ENCODE measurements at regions not wholly inside any gene's neighbourhood (a gene's known extent, or its start where the extent isn't known, plus 50 kb on each side); places are given as distances from the start of the nearest gene placed in this dataset.

DNA sequence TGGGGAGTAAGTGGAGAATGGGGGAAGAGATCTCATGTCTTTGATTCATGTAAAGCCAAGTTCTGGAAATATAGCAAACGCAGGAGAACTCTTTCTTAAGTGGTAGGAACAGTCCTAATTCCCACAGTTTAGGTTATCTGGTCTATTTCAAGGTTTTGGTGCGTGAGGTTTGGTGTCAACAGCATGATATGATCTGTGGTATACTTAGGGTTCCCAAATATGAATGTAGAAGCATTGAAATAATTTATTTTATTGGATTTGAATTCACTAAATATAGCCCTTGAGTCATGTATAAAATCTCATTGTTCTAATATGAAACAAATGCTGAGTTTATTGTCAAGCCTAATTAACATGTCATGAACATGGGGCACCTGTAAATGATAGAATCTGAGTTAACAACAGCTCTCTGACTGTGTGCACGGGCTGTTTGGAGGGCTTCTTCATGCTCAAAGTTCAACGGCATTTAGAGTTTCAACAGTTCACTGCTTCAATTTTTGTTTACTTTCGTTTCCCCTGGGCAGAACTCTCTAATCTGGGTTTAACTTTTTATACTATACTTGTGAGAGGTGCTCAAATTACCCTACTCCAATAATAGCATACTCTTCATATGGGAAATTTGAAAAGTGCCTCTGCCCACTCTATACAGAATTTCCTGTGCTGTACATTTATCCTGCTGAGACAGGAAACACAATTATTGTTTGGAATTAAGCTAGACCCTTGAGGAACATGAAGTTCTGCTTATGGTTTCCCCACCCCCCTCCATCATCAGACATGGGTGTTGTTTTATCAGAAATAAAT is 236.3 kb upstream of the ZNF217 start:
- Histone ChIP-seq H3K36me3 (ENCODE audit: insufficient read depth, low read length) (no peaks in the 10 kb centered on the region), H3K9ac (ENCODE audit: low read depth, low read length) (peak overlapping the region; percentile 43; the same call in 1 of the 2 replicates), H3K9me3 (ENCODE audit: control insufficient read depth, insufficient read depth, low read length) (no peaks in the 10 kb centered on the region), H3K4me1 (ENCODE audit: insufficient read depth, low read length) (peaks cover 26% of the 10 kb centered on the region)

DNA sequence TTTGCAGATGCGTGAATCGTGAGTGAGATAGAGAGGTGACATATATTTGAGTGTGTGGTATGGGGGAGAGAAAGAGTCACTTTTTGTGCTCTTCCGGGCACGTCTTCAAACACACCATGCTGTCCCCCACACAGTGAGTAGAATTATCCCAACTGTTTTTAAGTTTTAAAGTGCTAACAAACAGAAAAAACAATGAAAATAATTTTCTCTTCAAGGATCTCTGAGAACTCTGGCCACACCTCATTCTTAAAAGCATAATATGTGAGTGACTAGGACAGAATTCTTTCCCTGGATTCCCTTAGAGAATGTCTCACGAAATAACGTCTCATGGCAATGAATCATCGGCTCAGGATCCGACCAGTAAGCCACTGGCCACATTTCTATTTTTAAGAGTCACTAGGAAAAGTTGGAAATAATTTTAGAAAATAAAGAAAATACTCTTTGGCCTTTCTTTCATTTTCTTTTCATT is 235.7 kb upstream of the ZNF217 start:
- no peaks in the 10 kb centered on the region for H3K9me3 ChIP-seq (ENCODE audit: control insufficient read depth, insufficient read depth, low read length)
- peaks cover 26% of the 10 kb centered on the region for H3K4me1 ChIP-seq (ENCODE audit: insufficient read depth, low read length)
- peak overlapping the region; percentile 43 for H3K9ac ChIP-seq (ENCODE audit: low read depth, low read length)
- no peaks in the 10 kb centered on the region for H3K36me3 ChIP-seq (ENCODE audit: insufficient read depth, low read length)

DNA sequence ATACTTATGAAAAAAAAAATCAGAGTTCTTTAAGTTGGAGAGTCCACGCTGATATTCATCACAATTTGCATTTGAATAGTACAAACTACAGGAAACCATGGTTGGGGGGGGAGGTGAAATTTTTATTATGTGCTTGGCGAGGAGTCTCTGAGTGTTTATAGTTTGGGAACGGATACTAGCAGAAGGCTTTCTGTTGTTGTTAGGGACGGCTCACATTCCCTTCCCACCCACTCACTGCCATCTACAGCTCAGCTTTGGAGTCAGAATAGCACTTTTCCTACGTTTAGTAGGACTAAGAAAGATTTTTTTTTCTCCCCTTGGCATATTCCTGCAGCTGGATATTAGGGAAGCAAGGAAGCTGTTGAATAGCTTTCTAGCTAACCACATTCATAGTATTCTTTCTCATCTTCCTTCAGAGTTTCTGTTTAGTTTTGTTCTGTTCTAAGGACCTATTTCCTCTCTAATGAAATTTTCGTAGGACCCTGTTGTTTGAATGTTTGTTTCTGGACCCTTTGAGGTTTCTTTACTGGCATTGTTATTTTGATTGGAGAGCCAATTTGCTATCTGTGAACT is 235.1 kb upstream of the ZNF217 start:
- H3K9me3 ChIP-seq (ENCODE audit: control insufficient read depth, insufficient read depth, low read length): no peaks in the 10 kb centered on the region
- H3K9ac ChIP-seq (ENCODE audit: low read depth, low read length): peak overlapping the region; percentile 43
- peaks cover 26% of the 10 kb centered on the region for H3K4me1 ChIP-seq (ENCODE audit: insufficient read depth, low read length)
- no peaks in the 10 kb centered on the region for H3K36me3 ChIP-seq (ENCODE audit: insufficient read depth, low read length)

DNA sequence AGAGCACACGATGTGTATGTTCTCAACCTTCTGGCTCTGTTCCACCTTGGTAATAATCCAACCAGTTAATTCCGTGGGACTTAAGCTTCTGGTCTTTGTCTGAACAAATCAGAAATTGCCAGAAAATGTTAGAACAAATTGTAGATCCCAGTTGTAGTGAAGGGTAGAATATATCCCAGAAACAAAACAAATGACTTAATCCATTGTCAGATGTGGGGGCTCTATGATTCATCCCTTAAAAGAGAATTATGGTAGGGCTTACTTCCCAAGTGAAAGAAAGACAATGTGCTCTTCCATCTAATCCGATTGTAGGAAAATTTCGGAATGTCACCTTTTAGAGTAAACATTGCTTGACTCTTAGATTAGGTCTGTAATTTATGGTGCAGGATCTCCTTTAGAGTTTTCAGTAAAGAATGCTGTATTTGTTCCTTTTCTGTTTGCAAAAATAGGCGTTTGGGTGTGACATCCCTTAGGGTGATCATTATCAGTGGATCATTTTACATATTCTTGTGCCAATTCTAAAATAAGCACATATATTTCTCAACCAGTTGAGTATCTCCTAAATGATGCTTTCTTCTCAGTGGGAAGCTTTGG is 234.5 kb upstream of the ZNF217 start:
- Histone ChIP-seq H3K9ac (ENCODE audit: low read depth, low read length) (no peak overlapping the region), H3K4me1 (ENCODE audit: insufficient read depth, low read length) (peaks cover 26% of the 10 kb centered on the region), H3K36me3 (ENCODE audit: insufficient read depth, low read length) (no peaks in the 10 kb centered on the region), H3K9me3 (ENCODE audit: control insufficient read depth, insufficient read depth, low read length) (no peaks in the 10 kb centered on the region)

DNA sequence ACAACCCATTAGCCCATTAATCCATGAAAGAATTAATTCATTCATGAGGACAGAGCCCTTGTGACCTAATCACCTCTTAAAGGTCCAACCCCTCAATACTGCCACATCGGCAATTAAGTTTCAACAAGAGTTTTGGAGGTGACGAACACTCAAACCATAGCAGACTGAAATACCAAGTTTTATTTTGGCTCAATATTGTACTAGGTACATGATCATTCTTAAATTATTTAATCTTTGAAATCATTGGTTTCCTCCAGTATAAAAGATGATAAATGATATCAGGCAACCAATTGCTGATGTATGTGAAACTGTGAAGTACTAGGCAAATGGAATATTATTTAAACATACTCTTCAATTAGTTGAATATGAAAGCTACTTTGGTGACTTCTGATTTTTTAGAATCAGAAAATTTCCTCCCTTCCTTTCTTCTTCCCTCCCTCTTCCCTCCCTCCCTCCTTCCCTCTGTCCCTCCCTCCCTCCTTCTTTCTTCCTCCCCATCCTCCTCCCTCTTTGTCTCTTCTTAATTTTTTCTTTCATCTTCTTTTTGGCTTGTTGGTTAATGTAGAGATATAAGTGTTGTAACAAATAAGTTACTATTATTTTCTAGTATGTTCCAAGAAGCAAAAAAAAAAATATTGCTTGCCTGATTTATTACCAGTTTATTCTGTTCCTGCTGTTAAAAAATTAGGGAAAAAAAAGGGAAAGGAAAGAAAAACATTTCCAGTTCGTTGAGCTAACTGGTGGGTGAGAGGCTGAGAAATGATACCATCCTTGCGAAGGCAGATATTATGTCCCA is 233.9 kb upstream of the ZNF217 start:
- no peak overlapping the region for H3K9ac ChIP-seq (ENCODE audit: low read depth, low read length)

GRCh38 chr20:53826597-53827291 is 233.1 kb upstream of the ZNF217 start:
- H3K9me3 ChIP-seq (ENCODE audit: control insufficient read depth, insufficient read depth, low read length): no peaks in the 10 kb centered on the region
- peaks cover 26% of the 10 kb centered on the region for H3K4me1 ChIP-seq (ENCODE audit: insufficient read depth, low read length)
- no peak overlapping the region for H3K9ac ChIP-seq (ENCODE audit: low read depth, low read length)
- H3K36me3 ChIP-seq (ENCODE audit: insufficient read depth, low read length): no peaks in the 10 kb centered on the region

More for the DNA sequence above, 233.9 kb upstream of the ZNF217 start:
- no peaks in the 10 kb centered on the region for H3K36me3 ChIP-seq (ENCODE audit: insufficient read depth, low read length)
- peaks cover 26% of the 10 kb centered on the region for H3K4me1 ChIP-seq (ENCODE audit: insufficient read depth, low read length)
- no peaks in the 10 kb centered on the region for H3K9me3 ChIP-seq (ENCODE audit: control insufficient read depth, insufficient read depth, low read length)

DNA sequence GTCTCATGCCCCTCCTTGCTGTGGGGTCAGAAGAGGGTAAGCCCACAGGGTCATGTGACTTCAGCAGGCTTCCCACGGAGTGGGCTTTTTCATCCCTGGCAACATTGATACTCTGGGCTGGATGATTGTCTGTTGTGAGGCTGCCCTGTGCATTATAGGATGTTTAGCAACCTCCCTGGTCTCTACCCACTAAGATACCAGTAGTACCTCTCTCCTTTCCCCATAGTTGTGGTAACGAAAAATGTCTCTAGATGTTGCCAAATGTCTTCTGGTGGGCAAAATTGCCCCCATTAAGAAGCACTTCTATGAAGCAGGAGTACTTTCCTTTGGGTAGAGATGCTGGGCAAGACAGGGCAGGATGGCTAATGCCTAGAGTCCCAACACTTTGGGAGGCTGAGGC is 232.5 kb upstream of the ZNF217 start:
- Histone ChIP-seq H3K36me3 (ENCODE audit: insufficient read depth, low read length) (no peaks in the 10 kb centered on the region), H3K9me3 (ENCODE audit: control insufficient read depth, insufficient read depth, low read length) (no peaks in the 10 kb centered on the region), H3K9ac (ENCODE audit: low read depth, low read length) (no peak overlapping the region), H3K4me1 (ENCODE audit: insufficient read depth, low read length) (peaks cover 26% of the 10 kb centered on the region)

- H3K9ac ChIP-seq (ENCODE audit: low read depth, low read length): no peak overlapping the region
- H3K4me1 ChIP-seq (ENCODE audit: insufficient read depth, low read length): peaks cover 23% of the 10 kb centered on the region
- no peaks in the 10 kb centered on the region for H3K9me3 ChIP-seq (ENCODE audit: control insufficient read depth, insufficient read depth, low read length)
- no peaks in the 10 kb centered on the region for H3K36me3 ChIP-seq (ENCODE audit: insufficient read depth, low read length)
These were observed 231.6 kb upstream of the ZNF217 start for GRCh38 chr20:53825282-53825681.

DNA sequence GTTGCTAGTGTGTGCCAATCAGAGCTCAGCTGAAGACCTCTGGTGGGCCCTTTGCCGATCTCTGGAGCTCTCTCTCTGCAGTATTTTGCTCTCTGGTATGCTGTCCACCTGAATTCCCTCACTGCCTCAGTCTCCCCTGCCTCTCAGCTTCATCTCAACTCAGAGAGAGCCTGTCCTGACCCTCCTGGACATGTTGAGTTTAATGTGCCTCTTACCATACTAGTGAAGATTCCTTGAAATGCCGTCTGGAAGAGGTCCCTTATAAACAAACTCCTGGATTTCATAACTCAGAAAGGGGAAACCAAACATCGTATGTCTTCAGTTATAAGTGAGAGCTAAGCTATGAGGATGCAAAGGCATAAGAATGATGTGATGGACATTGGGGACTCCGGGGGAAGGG is 231.1 kb upstream of the ZNF217 start:
- H3K4me1 ChIP-seq (ENCODE audit: insufficient read depth, low read length): peaks cover 18% of the 10 kb centered on the region

GRCh38 chr20:53823121-53823764 is 229.6 kb upstream of the ZNF217 start:
- Histone ChIP-seq H3K9me3 (ENCODE audit: control insufficient read depth, insufficient read depth, low read length) (no peaks in the 10 kb centered on the region), H3K36me3 (ENCODE audit: insufficient read depth, low read length) (no peaks in the 10 kb centered on the region), H3K4me1 (ENCODE audit: insufficient read depth, low read length) (peaks cover 8% of the 10 kb centered on the region), H3K9ac (ENCODE audit: low read depth, low read length) (no peak overlapping the region)

More for the DNA sequence above, 231.1 kb upstream of the ZNF217 start:
- no peak overlapping the region for H3K9ac ChIP-seq (ENCODE audit: low read depth, low read length)
- H3K36me3 ChIP-seq (ENCODE audit: insufficient read depth, low read length): no peaks in the 10 kb centered on the region
- no peaks in the 10 kb centered on the region for H3K9me3 ChIP-seq (ENCODE audit: control insufficient read depth, insufficient read depth, low read length)

- no peaks in the 10 kb centered on the region for H3K9me3 ChIP-seq (ENCODE audit: control insufficient read depth, insufficient read depth, low read length)
- no peaks in the 10 kb centered on the region for H3K36me3 ChIP-seq (ENCODE audit: insufficient read depth, low read length)
- H3K4me1 ChIP-seq (ENCODE audit: insufficient read depth, low read length): peaks cover 3% of the 10 kb centered on the region; the same call in 1 of the 2 replicates
- no peak overlapping the region for H3K9ac ChIP-seq (ENCODE audit: low read depth, low read length)
These were observed 228.9 kb upstream of the ZNF217 start for GRCh38 chr20:53822534-53822933.

- no peaks in the 10 kb centered on the region for H3K9me3 ChIP-seq (ENCODE audit: control insufficient read depth, insufficient read depth, low read length)
- no peak overlapping the region for H3K9ac ChIP-seq (ENCODE audit: low read depth, low read length)
- H3K36me3 ChIP-seq (ENCODE audit: insufficient read depth, low read length): no peaks in the 10 kb centered on the region
These were observed 226.4 kb upstream of the ZNF217 start for GRCh38 chr20:53819973-53820451.

DNA sequence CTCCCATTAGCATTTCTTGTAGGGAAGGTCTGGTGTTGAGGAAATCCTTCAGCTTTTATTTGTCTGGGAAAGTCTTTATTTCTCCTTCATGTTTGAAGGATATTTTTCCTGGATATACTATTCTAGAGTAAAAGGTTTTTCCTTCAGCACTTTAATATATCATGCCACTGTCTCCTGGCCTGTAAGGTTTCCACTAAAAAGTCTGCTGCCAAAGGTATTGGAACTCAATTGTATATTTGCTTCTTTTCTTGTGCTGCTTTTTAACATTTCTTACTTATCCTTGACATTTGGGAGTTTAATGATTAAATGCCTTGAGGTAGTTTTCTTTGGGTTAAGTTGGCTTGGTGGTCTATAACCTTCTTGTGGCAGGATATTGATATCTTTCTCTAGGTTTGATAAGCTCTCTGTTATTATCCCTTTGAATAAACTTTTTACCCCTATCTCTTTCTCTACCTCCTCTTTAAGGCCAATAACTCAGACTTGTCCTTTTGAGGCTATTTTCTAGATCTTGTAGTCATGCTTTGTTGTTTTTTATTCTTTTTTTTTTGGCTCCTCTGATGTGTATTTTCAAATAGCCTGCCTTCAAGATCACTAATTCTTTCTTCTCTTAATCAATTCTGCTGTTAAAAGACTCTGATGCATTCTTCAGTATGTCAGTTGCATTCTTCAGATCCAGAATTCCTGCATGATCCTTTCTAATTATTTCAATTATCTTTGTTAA is 225.0 kb upstream of the ZNF217 start:
- Histone ChIP-seq H3K4me1 (ENCODE audit: insufficient read depth, low read length) (peaks cover 3% of the 10 kb centered on the region; the same call in 1 of the 2 replicates), H3K9me3 (ENCODE audit: control insufficient read depth, insufficient read depth, low read length) (no peaks in the 10 kb centered on the region), H3K36me3 (ENCODE audit: insufficient read depth, low read length) (no peaks in the 10 kb centered on the region), H3K9ac (ENCODE audit: low read depth, low read length) (no peak overlapping the region)

More at GRCh38 chr20:53819973-53820451, 226.4 kb upstream of the ZNF217 start:
- peaks cover 3% of the 10 kb centered on the region; the same call in 1 of the 2 replicates for H3K4me1 ChIP-seq (ENCODE audit: insufficient read depth, low read length)
